22Rv1 (cell line): ENCODE measurements at regions not wholly inside any gene's neighbourhood (a gene's known extent, or its start where the extent isn't known, plus 50 kb on each side); places are given as distances from the start of the nearest gene placed in this dataset.

Source experiments
- H3K27ac ChIP-seq: fragments of 450-650 bp; 2 replicates; pipeline ENCODE4 v1.5.1; 2017
- CTCF ChIP-seq: fragments of 450-650 bp; IDR thresholded peaks from 2 replicates; pipeline ENCODE4 v1.5.1; 2017; ENCODE audit warnings: mild to moderate bottlenecking
- ZFX ChIP-seq: fragments of 450-650 bp; IDR thresholded peaks from 2 replicates; pipeline ENCODE4 v1.6.1; 2017; ENCODE audit warnings: antibody characterized with exemption, borderline replicate concordance

GRCh38 chr3:182606905-182607504, 186.3 kb upstream of the ATP11B start:
- peak overlapping the region; percentile 61; the same call in 1 of the 2 replicates for H3K27ac ChIP-seq
- TF ChIP-seq CTCF (no peak), ZFX (no peak)

GRCh38 chr3:182608832-182609231, 184.5 kb upstream of the ATP11B start:
- TF ChIP-seq ZFX, result no peak
- no peak for TF ChIP-seq CTCF
- H3K27ac ChIP-seq, result no peak overlapping the region

GRCh38 chr3:182609575-182610156, 183.6 kb upstream of the ATP11B start:
- H3K27ac ChIP-seq, result no peak overlapping the region
- TF ChIP-seq ZFX (no peak), CTCF (no peak)

GRCh38 chr3:182612332-182612731, 181.0 kb upstream of the ATP11B start:
- TF ChIP-seq ZFX, result no peak
- no peak for TF ChIP-seq CTCF
- H3K27ac ChIP-seq, result no peak overlapping the region

- no peak overlapping the region for H3K27ac ChIP-seq
Observed at GRCh38 chr3:182617500-182617899, 175.8 kb upstream of the ATP11B start.

GRCh38 chr3:182618085-182618732, 175.1 kb upstream of the ATP11B start:
- no peak overlapping the region for H3K27ac ChIP-seq
- peak; percentile 62 for TF ChIP-seq CTCF
- no peak for TF ChIP-seq ZFX

More at GRCh38 chr3:182617500-182617899, 175.8 kb upstream of the ATP11B start:
- no peak for TF ChIP-seq CTCF
- no peak for TF ChIP-seq ZFX
